ENCODE measurements at regions not wholly inside any gene's neighbourhood (a gene's known extent, or its start where the extent isn't known, plus 50 kb on each side); places are given as distances from the start of the nearest gene placed in this dataset.
"Not testable (repeated sequence)": the region's sequence is repeated elsewhere in the genome, so short reads cannot be mapped to it uniquely, and the experiment has no call there.

DNA sequence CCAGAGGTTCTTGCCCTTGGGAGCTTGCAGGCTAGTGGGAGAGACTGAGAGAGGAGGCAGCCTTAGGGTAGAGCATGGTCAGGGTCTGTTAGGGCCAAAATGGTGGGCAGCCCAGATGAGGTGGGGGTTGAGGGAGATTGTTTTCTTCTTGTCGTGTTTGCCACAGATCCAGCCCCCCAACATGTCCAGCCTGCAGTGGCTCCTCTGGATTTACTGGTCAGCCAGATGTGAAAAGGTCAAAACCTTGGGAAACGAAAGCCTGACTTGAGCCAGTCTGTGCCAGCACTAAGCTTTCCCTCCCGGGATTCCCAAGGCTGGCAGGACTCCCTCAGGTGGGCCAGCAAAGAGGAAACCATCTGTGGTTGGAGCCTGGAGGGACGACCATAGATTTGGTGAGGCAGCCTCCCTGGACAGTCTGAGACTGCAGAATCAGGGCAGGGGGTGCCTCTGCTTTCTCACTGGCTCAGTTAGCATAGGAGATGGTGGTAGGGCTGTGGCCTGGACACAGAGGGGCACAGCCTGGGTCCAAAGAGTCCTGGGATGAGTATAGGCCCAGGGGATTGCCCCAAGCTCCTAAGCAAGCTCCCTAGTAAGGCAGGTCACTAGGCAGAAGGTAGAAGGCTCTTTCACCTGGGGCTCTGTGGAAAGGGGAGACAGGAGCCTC lies 51.2 kb upstream of the PRR23C start:
- DNase-seq = no peak

DNA sequence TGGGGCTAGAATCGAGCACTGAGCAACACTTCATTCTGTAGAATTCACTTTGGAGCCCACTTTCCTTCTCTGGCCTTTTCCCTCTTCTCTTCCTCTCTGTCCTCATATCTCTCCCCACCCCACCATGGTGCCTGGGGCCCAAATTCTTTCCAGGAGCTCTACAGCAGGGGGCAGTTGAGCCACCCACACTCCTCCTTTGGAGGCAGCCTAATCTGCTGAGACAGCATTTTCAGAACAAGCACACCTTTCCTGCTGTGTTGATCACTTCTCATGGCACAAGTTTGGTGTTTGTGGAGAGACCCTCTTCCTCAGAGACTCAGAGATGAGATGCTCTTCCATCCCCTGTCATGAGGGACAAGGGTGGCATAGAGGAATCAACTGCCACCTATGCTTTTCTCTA lies 52.0 kb upstream of the PRR23C start:
- no peak for DNase-seq

DNA sequence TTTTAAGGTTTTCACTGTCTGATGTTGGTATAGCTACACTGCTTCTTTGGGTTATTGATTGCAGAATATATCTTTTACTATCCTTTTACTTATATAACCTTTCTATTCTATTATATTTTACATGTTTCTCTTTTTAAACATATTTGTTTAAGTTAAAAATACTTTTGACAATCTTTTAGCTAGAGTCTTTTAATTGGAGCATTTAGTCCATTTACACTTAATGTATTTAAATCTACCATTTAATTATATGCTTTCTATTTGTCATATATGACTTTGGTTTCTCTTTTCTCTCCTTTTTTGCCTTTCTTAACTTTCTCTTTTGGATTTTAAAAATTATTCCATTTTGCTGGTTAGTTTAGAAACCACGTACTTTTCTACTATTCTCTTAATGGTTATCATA lies 53.7 kb upstream of the PRR23C start:
- no peak for DNase-seq

DNA sequence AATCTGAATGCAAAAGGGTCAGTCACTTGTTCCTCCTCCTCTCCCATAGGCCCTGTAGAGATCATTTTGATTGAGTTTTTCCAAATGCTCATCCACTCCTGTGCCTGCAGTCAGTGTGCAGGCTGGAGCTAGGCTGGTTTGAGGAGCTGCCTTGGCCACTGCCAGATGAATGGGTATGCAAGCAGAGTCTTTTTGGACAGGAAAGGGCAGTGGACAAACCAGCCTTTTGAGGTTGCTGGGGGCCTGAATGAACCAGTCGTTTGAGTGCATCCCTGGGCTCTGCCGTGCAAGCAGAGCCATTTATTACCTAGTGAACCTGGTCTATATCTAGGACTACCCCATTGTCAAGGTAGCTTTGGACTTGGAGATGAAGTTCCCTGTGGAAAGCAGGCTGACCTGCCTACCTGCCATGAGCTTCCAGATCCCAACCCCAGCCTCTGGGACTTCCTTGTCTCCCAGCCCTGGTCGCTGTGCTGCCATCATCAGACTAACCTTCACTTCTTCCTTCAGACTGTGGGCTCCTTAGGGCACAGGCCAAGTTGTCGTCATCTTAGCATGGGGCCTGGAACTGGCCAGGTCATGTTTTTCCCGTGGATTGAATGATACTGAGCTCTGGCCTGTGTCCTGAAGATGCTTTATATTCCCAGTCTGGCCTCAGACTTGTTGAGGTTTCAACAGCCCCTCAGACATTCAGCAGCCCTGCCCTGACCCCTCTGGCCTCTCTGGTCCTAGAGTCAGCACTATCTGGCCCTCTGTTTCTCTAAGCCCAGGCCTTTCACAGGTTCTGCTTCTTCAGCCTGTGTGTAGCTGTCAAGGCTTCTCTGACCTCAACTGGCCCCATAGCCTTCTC lies 55.5 kb upstream of the PRR23C start:
- no peak for DNase-seq

DNA sequence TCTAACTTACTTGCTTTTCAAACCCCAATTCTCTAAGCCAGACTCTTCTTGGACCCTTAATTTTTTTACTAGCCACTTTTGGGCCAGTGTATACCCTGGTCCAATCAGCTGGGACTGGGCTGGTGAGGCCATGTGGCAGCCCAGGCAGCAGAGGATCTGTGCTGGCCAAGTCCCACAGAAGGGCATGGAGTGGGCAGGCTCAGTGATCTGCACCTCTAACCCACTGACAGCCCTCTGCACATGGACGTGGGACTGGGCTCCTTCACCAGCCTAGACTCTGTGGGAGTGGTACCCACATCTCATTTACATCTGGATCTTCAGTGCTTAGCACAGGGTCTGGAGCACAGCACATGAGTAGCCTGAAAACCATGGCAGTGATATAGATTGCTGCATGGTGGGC lies 56.1 kb upstream of the PRR23C start:
- DNase-seq = no peak

DNA sequence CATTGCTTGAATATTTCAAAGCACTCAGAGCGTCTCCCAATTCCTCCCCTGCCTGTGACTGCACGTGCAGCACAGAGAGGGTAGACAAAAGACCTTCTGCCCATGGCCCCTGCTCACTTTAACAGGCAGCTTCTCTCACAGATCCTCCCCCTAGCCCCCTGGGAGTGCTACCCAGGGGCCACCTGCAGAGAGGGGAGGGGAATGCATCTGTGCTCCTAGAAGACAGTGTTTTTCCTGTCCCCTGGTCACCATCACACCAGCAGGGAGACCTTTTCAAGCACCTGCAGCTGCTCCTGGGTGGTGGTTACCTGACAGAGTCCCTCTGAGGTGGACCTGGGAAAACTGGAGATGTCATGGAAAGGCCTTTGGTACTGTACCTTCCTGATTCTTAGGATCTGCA lies 56.7 kb upstream of the PRR23C start:
- DNase-seq = peak; percentile 29

DNA sequence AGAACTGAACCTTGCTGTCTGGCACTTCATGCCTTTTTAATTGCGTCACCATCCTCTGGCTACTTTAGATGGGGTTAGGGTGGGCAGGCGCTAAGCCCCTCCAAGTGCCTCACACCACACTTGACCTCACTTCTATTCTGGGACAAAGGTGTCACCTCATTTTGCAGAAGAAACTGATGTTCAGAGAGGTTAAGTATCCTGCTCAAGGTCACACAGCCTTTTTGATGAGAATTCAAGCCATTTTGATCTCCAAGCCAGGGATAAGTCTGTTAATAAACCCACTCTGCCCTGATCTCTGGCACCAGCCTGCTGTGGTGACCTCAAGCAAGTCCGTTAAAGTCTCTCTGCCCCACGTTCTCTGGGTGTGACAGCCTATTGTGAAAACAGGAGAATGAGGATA lies 58.8 kb upstream of the PRR23C start:
- DNase-seq = no peak

DNA sequence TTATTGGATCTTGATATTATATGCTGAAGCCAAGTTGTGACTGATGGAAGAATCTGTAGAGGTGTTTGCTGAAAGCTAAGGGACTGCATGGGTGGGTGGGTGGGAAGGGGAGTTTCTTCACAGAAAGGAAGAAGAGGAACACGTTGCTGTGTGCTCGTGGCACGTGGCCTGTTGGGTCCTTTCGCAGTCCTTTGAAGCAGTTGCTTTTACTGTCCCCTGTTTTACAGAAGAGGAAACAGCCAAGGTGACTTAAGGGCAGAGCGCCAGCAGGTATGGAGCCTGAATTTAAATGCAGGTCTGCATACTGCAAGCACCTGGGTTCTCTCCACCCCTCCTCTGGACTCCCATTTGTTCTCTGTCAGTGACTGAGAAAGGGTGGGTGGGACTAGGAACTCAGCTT lies 59.4 kb upstream of the PRR23C start:
- DNase-seq = no peak

DNA sequence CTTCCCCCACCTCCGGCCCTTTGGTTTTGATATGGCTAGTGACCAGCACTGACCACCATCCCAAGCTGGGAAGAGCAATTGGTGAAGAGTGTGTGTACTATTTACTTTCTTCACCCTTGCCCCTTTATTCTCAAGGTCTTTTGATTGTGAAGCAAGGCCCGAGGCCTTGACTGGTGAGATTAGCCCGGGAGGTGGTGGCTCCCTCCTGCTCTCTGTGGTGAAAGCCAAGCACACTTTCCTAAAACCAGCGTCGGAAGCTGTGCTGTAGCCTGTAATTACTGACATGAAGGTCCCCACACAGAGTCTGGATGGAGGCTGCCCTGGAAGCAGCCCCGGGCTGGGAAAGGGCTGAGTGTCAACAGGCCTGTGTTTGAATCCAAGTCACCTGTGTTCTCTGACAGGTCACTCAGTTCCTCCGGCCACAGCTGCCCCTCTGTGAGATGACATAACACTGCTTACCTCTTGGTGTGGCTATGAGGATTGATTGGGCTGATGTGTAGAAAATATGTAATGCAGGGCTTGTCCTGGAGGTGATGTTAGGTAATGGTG lies 60.5 kb upstream of the PRR23C start:
- DNase-seq = no peak

DNA sequence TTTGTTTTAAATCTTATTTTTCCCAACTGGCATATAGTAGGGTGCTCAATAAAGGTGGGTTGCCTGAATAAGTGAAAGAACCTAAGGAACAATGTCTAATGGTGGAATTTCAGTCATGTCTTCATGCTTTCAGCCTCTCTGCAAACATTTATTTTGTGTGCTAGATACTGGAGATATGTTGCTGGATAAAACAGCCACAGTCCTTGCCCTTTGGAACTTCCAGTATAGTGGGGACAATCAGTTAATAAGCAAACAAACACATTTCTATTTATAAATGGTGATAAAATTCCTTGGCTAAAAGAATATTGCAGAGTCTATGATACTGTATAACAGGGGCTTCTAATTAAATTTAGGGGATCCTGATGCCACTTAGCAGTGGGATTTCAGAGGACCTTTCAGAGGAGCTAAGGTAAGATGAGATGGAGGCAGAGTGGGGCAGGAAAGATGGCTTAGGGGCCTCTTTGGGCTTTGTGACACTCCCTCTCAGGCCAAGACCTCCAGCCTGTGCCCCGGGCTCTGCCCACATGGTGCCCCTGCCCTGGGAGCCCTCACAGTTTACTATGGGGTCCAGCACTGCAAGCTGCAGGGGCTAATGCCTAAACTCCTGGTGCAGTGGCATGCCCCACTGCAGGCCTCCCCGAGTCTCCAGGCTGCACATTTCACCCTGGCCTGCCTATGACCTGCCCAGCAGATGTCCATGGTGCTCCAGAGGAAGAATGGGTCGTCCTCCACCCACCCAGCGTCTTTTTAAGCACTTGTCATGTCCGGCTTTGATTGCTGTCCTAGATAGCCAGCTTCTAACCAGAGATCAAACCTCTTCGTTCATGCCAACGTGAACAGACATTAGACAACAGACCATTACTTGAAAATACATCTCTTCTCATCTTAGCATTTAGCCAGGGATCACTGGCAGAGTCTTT lies 61.6 kb upstream of the PRR23C start:
- no peak for DNase-seq

DNA sequence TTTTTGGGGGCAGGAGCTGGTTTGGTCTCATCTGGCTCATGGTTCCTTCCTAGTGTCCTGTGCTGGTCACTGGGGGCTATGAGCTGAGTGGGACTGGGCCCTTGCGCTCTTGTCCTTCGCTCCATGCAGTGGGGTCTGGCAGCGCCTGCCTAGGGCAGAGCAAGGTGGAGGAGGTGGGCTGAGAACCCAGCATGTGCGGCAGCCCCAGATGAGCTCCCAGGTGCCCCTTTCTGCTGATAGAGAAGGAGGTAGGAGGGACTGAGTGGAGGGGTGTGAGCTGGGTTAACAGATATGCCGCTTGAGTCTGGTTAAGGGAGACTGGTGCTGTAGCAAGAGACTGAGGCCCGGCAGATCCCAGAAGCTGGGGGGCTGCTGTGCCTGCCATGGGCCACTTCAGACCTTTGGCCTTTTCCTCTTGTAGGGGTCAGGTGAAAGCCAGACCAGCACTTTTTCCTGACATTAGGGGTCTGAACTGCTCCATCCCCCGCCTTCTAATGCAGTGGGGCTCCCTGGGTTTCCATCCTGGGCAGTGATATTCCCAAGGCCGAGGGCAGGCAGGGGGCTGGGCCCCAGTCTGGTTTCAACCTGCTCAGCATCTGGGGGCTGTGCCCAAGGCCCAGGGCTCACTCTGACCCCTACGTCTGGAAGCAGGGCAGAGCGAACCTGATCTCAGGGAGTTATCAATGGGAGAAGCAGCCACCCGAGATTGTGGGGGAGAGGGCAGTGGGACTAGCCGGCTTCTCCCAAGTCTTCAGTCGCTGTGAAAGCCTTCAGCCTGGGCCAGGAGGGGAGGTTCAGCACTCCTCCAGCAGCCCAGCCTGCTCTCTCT lies 62.9 kb upstream of the PRR23C start:
- DNase-seq = no peak

DNA sequence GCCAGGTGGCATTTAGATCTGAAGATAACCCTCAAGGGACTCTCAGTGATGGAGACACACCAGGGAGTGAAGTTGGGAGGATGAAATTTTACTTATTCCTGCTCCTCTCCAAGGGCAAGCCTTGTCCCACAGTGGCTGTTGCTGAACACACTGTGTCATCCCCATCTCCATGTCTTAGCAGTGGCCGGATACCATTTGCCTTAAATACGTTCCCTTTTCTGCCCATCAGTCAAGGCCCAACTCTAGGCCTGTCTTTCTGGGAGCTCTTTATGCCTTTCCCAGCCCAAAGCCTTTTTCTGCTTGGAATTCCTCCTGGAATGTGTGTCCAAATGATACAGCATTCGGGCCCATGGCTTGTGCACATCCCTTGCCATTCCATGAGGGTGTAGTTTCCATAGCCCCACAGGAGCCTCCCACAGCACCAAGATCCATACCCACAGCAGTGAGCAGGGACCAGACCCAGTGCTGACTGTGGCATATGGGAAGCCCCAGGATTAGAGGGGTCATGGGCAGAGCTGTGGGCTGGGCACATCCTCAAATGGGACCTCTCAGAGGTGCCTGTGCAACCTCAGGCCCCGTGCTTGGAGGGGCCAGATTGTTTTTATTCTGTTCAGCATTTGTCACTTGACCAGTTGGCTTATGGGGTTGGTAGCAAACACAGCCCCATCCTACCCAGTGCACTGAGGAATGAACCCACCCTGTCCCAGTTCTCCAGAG lies 63.7 kb upstream of the PRR23C start:
- no peak for DNase-seq

DNA sequence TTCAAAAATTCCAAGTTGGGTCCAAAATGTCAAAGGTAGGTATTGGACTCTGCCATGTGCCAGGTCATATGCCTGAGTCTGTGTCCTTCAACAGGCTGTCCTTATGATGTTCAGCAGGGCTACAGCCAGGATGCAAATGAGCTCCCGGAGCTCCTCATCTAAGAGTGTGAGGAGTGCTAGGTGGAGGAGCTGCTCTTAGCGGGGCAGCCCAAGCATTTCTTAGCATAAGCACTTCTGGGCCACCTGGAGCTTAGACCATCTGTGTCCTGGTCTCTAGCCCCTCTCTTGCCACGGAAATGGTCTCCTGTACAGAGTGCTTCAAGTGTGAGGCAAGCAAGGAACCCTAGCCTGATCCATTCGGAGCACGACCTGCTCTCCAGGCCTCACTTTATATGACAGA lies 64.6 kb upstream of the PRR23C start:
- DNase-seq = no peak

DNA sequence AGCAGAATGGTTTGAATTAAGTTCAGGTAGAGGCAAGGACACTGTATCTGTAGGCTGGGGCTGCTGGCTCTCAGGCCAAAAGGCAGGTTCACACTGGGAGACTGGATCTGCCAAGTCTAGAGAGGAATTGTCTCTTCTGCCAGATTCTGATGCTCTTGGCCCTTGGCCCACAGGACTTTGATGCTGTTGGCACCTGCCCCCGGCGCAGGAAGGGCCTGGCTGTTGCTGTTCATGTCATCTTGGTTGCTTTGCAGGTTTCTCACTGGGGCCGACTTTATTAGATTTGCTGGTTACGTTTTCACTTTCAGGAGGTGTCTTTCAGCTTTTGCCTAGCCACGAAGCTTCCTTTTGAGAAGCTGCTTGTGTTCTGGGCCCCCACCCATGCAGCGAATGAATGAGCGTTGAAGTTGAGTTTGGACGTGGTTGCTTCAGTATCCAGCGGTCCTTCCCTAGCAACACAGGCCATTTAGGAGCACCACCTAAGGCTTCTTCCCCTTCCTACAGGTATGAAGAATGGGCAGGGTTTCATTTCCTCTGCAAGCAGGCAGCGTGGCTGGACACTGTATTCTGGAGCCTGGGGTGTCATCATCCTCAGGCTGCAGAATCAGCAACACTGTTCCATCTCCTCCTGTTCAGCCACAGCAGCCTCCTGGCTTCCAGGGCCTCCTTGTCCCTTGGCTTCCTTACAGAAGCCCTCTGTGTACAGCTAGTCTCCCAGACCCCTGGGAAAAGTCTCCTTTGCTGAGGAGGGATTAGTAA lies 65.6 kb upstream of the PRR23C start:
- no peak for DNase-seq

DNA sequence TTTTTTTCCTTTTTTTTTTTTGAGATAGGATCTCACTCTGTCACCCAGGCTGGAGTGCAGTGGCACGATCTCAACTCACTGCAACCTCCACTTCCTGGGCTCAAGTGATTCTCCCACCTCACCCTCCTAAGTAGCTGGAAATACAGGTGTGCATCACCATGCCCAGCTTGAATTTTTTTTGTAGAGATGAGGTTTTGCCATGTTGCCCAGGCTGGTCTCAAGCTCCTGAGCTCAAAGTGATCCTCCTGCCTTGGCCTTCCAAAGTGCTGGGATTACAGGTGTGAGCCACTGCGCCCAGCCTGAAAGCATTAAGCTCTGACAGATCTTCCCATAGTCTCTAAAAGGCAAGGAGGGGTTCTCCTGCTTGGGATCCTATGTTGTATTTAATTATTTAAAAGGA lies 66.2 kb upstream of the PRR23C start:
- DNase-seq = not testable (repeated sequence)

DNA sequence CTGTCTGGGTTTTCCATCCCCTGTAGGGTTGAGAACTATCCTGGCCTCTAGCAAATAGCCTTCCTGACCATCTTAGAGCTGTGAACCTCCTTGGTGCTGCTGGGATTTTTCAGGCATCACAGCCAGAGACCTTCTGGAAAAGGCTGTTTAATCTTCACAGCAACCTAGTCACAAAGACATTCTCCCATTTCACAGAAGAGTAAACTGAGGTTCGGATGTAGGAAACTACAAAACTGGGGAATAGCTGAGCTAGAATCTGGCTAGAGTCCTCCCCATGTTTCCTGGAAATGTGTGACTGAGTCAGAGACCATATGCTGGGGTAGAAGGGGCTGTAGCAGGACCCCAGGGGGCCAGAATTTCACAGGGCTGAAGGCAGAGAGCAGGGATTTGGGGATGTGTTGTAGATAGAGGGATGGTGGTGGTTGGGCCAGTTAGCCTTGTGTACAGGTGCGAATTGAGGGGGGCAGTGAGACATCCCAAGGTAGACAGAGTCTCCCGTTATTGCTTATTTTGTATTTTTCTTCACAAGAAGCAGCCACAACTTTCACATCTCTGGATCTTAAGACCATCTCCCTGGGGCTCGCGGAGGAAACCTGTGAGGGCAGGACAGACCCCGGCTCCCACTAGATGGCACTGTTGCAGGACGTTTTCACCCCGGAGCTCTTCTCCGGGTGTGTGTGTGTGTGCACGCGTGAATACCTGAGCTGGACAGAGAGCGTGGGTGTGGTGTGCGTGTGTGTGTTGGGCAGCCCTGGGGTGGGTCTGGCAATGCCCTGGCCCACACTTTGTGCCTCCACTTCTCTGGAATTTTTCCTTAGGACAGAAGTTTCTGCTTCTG lies 66.9 kb upstream of the PRR23C start:
- peak; percentile 25 for DNase-seq

DNA sequence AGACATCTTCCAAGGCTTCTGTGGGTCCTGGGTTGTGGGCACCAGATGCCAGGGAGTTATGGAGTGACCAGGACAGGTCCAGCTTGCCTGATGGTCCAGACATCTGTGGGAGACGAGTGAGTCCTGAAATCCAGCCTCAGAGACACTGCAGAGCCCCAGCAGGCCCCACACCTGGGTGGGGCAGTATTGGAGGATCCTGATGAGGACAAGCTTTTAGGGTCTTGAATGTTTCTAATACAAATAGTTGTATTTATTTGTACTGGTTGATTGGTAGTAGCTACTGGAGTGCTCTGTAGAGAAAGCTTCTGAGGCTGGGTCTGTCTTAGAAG lies 67.5 kb upstream of the PRR23C start:
- no peak for DNase-seq

DNA sequence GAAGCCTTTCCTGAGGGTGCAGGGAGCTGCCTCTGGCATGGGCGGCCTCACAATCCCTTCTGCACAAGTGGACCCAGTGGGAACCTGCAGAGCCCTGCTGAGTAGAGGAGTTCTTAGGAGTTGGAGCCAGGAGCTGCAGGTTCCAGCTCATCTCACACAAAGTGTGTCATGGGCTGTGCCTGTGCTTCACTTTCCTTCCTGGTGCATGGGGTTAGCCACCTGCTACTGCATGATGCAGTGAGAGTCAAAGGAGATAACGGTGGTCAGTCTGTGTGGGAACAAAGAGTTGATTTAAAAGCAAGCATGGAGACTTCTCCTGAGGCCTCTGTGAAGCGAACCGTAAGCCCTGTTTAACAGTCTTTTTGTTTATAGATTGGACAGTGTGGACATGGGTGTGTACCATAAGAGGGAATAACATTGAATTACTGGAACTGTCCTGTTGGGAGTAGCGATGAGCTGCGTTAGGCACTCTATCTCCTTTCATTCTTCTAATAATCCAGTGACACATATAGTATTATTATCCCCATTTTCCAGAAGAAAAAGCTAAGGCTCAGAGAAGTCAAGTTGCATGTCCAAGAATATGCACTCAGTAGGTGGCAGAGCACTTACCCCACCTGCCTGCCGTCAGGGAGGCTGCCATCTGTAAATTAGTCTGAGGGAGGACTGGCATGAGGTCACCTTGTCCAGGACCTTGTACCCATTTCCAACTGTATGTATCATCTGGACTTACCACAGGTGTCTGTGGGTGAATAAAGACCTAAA lies 68.7 kb upstream of the PRR23C start:
- no peak for DNase-seq

DNA sequence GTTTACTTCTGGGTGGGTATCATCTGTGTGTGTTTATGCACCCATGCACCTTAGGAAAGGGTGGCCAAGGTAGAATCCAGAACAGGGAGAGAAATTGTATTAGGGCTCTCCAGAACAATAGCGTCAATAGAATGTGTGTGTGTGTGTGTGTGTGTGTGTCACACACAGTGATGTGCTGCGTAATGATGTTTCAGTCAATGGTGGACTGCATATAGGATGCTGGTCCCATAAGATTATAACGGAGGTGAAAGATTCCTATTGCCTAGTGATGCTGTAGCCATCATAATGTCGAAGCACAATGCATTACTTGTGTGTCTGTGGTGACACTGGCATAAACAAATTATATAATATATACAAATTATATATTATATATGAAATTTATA lies 69.3 kb upstream of the PRR23C start:
- DNase-seq = no peak

All from NCI-H345 (cell line).